HFFc6 (cell line): ENCODE measurements at regions not wholly inside any gene's neighbourhood (a gene's known extent, or its start where the extent isn't known, plus 50 kb on each side); places are given as distances from the start of the nearest gene placed in this dataset.

Source experiments
- DNase-seq: peaks from one replicate; pipeline ENCODE4 v3.0.0-alpha.2; 2018
- H3K27ac Mint-ChIP-seq: 2 replicates; pipeline ENCODE4 v1.8.0; 2020; ENCODE audit warnings: mild to moderate bottlenecking, mixed read lengths
- H3K27me3 Mint-ChIP-seq: 2 replicates; pipeline ENCODE4 v1.8.0; 2021; ENCODE audit warnings: mild to moderate bottlenecking, moderate library complexity, mixed read lengths; ENCODE audit not compliant: insufficient read depth
- H3K36me3 Mint-ChIP-seq: 2 replicates; pipeline ENCODE4 v1.8.0; 2021; ENCODE audit warnings: low read depth, mixed read lengths
- H3K4me1 Mint-ChIP-seq: 2 replicates; pipeline ENCODE4 v1.8.0; 2020; ENCODE audit warnings: low read depth, mixed read lengths
- H3K4me3 Mint-ChIP-seq: 2 replicates; pipeline ENCODE4 v1.8.0; 2020; ENCODE audit warnings: mild to moderate bottlenecking, moderate library complexity, mixed read lengths
- H3K9me3 Mint-ChIP-seq: 2 replicates; pipeline ENCODE4 v1.8.0; 2020; ENCODE audit warnings: mild to moderate bottlenecking, mixed read lengths
- CTCF ChIP-seq: fragments of 200-600 bp; sonication (generic); IDR thresholded peaks from 2 replicates; pipeline ENCODE4 v1.5.0; 2021; ENCODE audit warnings: antibody characterized with exemption, mild to moderate bottlenecking

- no peak for DNase-seq
- Mint-ChIP-seq H3K9me3 (no peaks in the 10 kb centered on the region), H3K4me1 (no peaks in the 10 kb centered on the region), H3K36me3 (no peaks in the 10 kb centered on the region), H3K27me3 (peaks cover 24% of the 10 kb centered on the region), H3K4me3 (no peak overlapping the region), H3K27ac (no peak overlapping the region)
- no peak for TF ChIP-seq CTCF
Measured at GRCh38 chr1:116262207-116262994, 110.6 kb upstream of the ATP1A1 start.

- H3K9me3 Mint-ChIP-seq = no peaks in the 10 kb centered on the region
- H3K4me3 Mint-ChIP-seq = no peak overlapping the region
Measured at GRCh38 chr1:116262995-116263385, 110.1 kb upstream of the ATP1A1 start.

GRCh38 chr1:116265931-116266863 is 106.8 kb upstream of the ATP1A1 start:
- H3K27me3 Mint-ChIP-seq = peaks cover 15% of the 10 kb centered on the region
- DNase-seq = no peak
- H3K4me1 Mint-ChIP-seq = no peaks in the 10 kb centered on the region
- no peaks in the 10 kb centered on the region for H3K36me3 Mint-ChIP-seq
- H3K4me3 Mint-ChIP-seq = peak overlapping the region; percentile 24; the same call in 1 of the 2 replicates
- no peak for TF ChIP-seq CTCF
- H3K9me3 Mint-ChIP-seq = no peaks in the 10 kb centered on the region
- H3K27ac Mint-ChIP-seq = no peak overlapping the region

More at GRCh38 chr1:116262995-116263385, 110.1 kb upstream of the ATP1A1 start:
- H3K27ac Mint-ChIP-seq = no peak overlapping the region
- H3K36me3 Mint-ChIP-seq = no peaks in the 10 kb centered on the region
- no peaks in the 10 kb centered on the region for H3K4me1 Mint-ChIP-seq
- DNase-seq = no peak
- H3K27me3 Mint-ChIP-seq = peaks cover 25% of the 10 kb centered on the region
- TF ChIP-seq CTCF = no peak

GRCh38 chr1:116266864-116267212 is 106.2 kb upstream of the ATP1A1 start:
- Mint-ChIP-seq H3K4me1 (no peaks in the 10 kb centered on the region), H3K36me3 (no peaks in the 10 kb centered on the region), H3K9me3 (no peaks in the 10 kb centered on the region), H3K4me3 (no peak overlapping the region), H3K27ac (no peak overlapping the region), H3K27me3 (peaks cover 13% of the 10 kb centered on the region)
- no peak for DNase-seq
- no peak for TF ChIP-seq CTCF

GRCh38 chr1:116268211-116268610 is 104.8 kb upstream of the ATP1A1 start:
- no peak for TF ChIP-seq CTCF
- Mint-ChIP-seq H3K27ac (no peak overlapping the region), H3K36me3 (no peaks in the 10 kb centered on the region), H3K4me1 (no peaks in the 10 kb centered on the region), H3K9me3 (no peaks in the 10 kb centered on the region), H3K27me3 (peaks cover 9% of the 10 kb centered on the region), H3K4me3 (no peak overlapping the region)
- no peak for DNase-seq
